ENCODE measurements at regions not wholly inside any gene's neighbourhood (a gene's known extent, or its start where the extent isn't known, plus 50 kb on each side); places are given as distances from the start of the nearest gene placed in this dataset.

DNA sequence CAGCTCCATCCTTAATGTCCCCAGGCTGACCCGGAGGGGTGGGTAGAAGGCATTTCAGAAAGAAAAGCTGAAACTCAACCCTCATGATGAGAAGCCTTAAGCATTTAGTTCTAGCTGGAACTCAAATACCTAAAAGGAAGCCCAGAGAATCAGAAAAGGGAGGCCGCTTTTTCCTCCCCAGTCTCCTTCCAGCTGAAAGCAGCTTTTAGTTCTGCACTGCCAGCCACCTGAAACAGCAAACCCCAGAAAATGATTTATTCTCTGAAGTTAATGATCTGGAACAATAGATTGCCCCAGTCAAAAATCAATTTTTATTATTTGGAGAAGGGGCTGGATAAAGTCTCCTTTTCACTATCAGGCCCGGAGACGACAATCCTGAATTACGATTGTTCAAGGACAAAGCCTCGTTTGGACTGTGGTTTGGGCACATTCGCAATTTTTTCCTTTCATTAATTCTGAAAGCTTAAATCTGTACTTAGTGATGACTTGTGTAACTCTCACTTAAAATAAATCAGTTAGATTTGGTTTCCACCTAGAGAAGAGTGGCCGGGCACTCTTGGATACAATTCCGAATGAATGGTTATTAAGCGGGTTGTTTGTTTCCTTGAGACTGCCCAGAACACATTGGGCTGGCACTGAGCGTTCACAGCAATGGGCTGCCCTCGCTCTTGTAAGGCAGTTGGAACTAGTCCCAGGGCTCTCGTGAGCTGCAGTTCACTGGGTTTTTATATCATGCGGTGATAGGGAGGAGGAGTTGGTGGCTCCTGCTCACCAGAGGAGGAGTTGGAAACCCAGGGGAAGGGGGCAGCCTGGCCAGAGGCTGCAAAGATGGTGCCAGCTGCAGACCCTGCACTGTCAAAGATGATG, 262.2 kb downstream of the CCSER2 start:
- TF ChIP-seq POLR2A (IDR thresholded peaks at IDR 0.05), result no peak
- TF ChIP-seq, protein P1, sequence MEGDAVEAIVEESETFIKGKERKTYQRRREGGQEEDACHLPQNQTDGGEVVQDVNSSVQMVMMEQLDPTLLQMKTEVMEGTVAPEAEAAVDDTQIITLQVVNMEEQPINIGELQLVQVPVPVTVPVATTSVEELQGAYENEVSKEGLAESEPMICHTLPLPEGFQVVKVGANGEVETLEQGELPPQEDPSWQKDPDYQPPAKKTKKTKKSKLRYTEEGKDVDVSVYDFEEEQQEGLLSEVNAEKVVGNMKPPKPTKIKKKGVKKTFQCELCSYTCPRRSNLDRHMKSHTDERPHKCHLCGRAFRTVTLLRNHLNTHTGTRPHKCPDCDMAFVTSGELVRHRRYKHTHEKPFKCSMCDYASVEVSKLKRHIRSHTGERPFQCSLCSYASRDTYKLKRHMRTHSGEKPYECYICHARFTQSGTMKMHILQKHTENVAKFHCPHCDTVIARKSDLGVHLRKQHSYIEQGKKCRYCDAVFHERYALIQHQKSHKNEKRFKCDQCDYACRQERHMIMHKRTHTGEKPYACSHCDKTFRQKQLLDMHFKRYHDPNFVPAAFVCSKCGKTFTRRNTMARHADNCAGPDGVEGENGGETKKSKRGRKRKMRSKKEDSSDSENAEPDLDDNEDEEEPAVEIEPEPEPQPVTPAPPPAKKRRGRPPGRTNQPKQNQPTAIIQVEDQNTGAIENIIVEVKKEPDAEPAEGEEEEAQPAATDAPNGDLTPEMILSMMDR (IDR thresholded peaks at IDR 0.05), result no peak
